ENCODE measurements at regions not wholly inside any gene's neighbourhood (a gene's known extent, or its start where the extent isn't known, plus 50 kb on each side); places are given as distances from the start of the nearest gene placed in this dataset.
A peak's percentile ranks its signal among the peaks of the same experiment; 100 is the strongest.

DNA sequence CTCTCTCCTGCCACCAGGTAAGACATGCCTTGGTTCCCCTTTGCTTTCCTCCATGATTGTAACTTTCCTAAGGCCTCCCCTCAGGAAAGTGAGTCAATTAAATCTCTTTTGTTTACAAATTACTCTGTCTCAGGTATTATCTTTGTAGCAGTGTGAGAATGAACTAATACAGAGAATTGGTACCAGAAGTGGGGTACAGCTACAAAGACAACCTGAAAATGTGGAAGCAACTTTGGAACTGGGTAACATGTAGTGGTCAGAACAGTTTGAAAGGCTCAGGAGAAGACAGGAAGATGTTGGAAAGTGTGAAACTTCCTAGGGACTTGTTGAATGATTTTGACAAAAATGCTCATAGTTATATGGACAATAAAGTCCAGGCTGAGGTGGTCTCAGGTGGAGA lies 97.2 kb downstream of the FAM170A start:
- Histone ChIP-seq H3K36me3 (ENCODE audit: insufficient read depth, low read length) (no peaks in the 10 kb centered on the region), H3K27me3 (ENCODE audit: insufficient read depth, low read length) (no peaks in the 10 kb centered on the region)

DNA sequence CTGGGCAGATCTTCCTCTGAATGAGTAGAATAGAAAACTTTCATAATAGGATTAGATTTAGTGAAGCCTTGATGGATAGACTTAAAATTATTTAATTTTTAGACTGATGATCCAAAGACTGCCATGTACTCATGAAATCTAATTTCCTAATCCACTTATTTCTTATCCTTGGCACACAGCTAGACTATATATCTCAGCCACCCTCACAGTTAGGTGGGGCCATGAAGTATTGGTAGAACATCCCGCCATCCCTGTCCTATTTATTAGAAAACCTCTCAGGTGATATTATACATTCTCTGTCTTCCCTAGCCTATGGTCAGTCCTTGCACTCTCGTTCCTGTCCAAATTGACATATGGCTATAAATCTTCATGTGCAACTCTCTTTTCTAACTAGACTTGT lies 110.9 kb downstream of the FAM170A start:
- H3K4me2 ChIP-seq (ENCODE audit: insufficient read depth, low read length) = no peak overlapping the region
- H3K4me1 ChIP-seq (ENCODE audit: insufficient read depth, low read length) = no peaks in the 10 kb centered on the region
- DNase-seq (ENCODE audit: insufficient read length, low spot score, missing footprints) = peak; percentile 51
- no peaks in the 10 kb centered on the region for H3K9me3 ChIP-seq (ENCODE audit: low read depth, low read length)
- TF ChIP-seq, protein P1, sequence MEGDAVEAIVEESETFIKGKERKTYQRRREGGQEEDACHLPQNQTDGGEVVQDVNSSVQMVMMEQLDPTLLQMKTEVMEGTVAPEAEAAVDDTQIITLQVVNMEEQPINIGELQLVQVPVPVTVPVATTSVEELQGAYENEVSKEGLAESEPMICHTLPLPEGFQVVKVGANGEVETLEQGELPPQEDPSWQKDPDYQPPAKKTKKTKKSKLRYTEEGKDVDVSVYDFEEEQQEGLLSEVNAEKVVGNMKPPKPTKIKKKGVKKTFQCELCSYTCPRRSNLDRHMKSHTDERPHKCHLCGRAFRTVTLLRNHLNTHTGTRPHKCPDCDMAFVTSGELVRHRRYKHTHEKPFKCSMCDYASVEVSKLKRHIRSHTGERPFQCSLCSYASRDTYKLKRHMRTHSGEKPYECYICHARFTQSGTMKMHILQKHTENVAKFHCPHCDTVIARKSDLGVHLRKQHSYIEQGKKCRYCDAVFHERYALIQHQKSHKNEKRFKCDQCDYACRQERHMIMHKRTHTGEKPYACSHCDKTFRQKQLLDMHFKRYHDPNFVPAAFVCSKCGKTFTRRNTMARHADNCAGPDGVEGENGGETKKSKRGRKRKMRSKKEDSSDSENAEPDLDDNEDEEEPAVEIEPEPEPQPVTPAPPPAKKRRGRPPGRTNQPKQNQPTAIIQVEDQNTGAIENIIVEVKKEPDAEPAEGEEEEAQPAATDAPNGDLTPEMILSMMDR (IDR thresholded peaks at IDR 0.05; ENCODE audit: extremely low read depth, low read depth, low read length) = no peak
- H3K79me2 ChIP-seq (ENCODE audit: insufficient read depth, low read length) = no peaks in the 10 kb centered on the region
- no peaks in the 10 kb centered on the region for H4K20me1 ChIP-seq (ENCODE audit: insufficient read depth, low read length)
- H3K36me3 ChIP-seq (ENCODE audit: insufficient read depth, low read length) = no peaks in the 10 kb centered on the region
- no peaks in the 10 kb centered on the region for H3K27me3 ChIP-seq (ENCODE audit: insufficient read depth, low read length)
- no peak overlapping the region for H3K27ac ChIP-seq (ENCODE audit: low read depth, low read length)
- H3K4me3 ChIP-seq (ENCODE audit: insufficient read depth, low read length) = no peak overlapping the region
- no peak overlapping the region for H2AFZ ChIP-seq (ENCODE audit: low read length)

More for the DNA sequence above, 97.2 kb downstream of the FAM170A start:
- DNase-seq (ENCODE audit: insufficient read length, low spot score, missing footprints) = no peak
- Histone ChIP-seq H3K4me3 (ENCODE audit: insufficient read depth, low read length) (no peak overlapping the region), H3K79me2 (ENCODE audit: insufficient read depth, low read length) (no peaks in the 10 kb centered on the region), H4K20me1 (ENCODE audit: insufficient read depth, low read length) (no peaks in the 10 kb centered on the region), H3K27ac (ENCODE audit: low read depth, low read length) (no peak overlapping the region), H3K4me2 (ENCODE audit: insufficient read depth, low read length) (no peak overlapping the region), H3K4me1 (ENCODE audit: insufficient read depth, low read length) (no peaks in the 10 kb centered on the region), H3K9me3 (ENCODE audit: low read depth, low read length) (peaks cover 3% of the 10 kb centered on the region), H2AFZ (ENCODE audit: low read length) (no peak overlapping the region)
- TF ChIP-seq, protein P1 (IDR thresholded peaks at IDR 0.05; ENCODE audit: extremely low read depth, low read depth, low read length) = no peak

DNA sequence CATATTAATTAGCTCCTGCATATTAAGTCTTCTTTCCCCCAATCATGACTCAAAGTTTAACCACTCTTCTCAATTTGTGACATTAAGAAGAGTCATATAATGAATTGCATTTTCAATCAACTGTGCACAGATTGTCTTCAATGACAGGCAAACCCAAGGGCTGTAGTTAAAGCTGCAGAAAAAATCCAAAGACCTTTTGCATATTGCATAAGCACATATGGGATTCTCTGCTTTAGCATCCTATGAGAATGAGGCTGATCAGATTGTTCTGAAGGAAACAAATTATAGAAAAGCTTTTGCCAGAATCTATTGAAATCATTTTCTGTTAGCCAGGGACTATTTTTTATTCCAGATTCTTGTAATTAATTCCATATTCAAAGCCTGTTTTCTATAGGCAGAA lies 112.3 kb downstream of the FAM170A start:
- no peak overlapping the region for H3K4me3 ChIP-seq (ENCODE audit: insufficient read depth, low read length)
- no peaks in the 10 kb centered on the region for H3K27me3 ChIP-seq (ENCODE audit: insufficient read depth, low read length)
- H2AFZ ChIP-seq (ENCODE audit: low read length) = no peak overlapping the region
- no peaks in the 10 kb centered on the region for H3K9me3 ChIP-seq (ENCODE audit: low read depth, low read length)
- no peak overlapping the region for H3K27ac ChIP-seq (ENCODE audit: low read depth, low read length)
- no peak overlapping the region for H3K4me2 ChIP-seq (ENCODE audit: insufficient read depth, low read length)
- no peak for DNase-seq (ENCODE audit: insufficient read length, low spot score, missing footprints)
- no peaks in the 10 kb centered on the region for H4K20me1 ChIP-seq (ENCODE audit: insufficient read depth, low read length)
- no peaks in the 10 kb centered on the region for H3K4me1 ChIP-seq (ENCODE audit: insufficient read depth, low read length)
- H3K36me3 ChIP-seq (ENCODE audit: insufficient read depth, low read length) = no peaks in the 10 kb centered on the region
- no peaks in the 10 kb centered on the region for H3K79me2 ChIP-seq (ENCODE audit: insufficient read depth, low read length)
- TF ChIP-seq, protein P1 (IDR thresholded peaks at IDR 0.05; ENCODE audit: extremely low read depth, low read depth, low read length) = no peak

DNA sequence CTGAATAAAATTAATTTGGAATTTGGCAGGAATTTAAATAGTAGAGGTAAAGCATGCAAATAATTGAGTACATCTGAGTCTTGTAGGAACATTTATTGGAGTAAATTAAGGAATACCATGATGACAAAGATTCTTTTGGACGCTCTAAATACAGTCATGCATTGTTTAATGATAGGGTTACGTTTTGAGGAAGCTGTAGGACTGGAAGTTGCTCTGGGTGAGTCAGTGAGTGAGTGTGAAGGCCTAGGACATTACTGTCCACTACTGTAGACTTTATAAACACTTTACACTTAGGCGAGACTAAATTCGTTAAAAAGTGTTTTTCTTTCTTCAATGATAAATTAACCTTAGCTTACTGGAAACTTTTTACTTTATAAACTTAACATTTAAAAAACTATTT lies 113.0 kb downstream of the FAM170A start:
- H3K79me2 ChIP-seq (ENCODE audit: insufficient read depth, low read length) = no peaks in the 10 kb centered on the region
- TF ChIP-seq, protein P1 (IDR thresholded peaks at IDR 0.05; ENCODE audit: extremely low read depth, low read depth, low read length) = no peak

More for the DNA sequence above, 113.0 kb downstream of the FAM170A start:
- Histone ChIP-seq H4K20me1 (ENCODE audit: insufficient read depth, low read length) (no peaks in the 10 kb centered on the region), H3K4me1 (ENCODE audit: insufficient read depth, low read length) (no peaks in the 10 kb centered on the region), H3K4me3 (ENCODE audit: insufficient read depth, low read length) (no peak overlapping the region), H3K27ac (ENCODE audit: low read depth, low read length) (no peak overlapping the region), H3K9me3 (ENCODE audit: low read depth, low read length) (no peaks in the 10 kb centered on the region), H3K4me2 (ENCODE audit: insufficient read depth, low read length) (no peak overlapping the region), H3K36me3 (ENCODE audit: insufficient read depth, low read length) (no peaks in the 10 kb centered on the region), H3K27me3 (ENCODE audit: insufficient read depth, low read length) (no peaks in the 10 kb centered on the region), H2AFZ (ENCODE audit: low read length) (no peak overlapping the region)
- no peak for DNase-seq (ENCODE audit: insufficient read length, low spot score, missing footprints)
